ENCODE measurements at regions not wholly inside any gene's neighbourhood (a gene's known extent, or its start where the extent isn't known, plus 50 kb on each side); places are given as distances from the start of the nearest gene placed in this dataset.

GRCh38 chr4:17134565-17134964 lies 236.1 kb upstream of the LDB2 start:
- no peak overlapping the region for H3K27ac ChIP-seq
- intact Hi-C loops (cut with DNase I; ENCODE audit: low total_unique reads) = no loop called here
- no peak overlapping the region for H3K4me3 ChIP-seq
- no peak for DNase-seq
- TF ChIP-seq, protein P1, sequence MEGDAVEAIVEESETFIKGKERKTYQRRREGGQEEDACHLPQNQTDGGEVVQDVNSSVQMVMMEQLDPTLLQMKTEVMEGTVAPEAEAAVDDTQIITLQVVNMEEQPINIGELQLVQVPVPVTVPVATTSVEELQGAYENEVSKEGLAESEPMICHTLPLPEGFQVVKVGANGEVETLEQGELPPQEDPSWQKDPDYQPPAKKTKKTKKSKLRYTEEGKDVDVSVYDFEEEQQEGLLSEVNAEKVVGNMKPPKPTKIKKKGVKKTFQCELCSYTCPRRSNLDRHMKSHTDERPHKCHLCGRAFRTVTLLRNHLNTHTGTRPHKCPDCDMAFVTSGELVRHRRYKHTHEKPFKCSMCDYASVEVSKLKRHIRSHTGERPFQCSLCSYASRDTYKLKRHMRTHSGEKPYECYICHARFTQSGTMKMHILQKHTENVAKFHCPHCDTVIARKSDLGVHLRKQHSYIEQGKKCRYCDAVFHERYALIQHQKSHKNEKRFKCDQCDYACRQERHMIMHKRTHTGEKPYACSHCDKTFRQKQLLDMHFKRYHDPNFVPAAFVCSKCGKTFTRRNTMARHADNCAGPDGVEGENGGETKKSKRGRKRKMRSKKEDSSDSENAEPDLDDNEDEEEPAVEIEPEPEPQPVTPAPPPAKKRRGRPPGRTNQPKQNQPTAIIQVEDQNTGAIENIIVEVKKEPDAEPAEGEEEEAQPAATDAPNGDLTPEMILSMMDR (IDR thresholded peaks at IDR 0.05) = no peak
- H3K4me1 ChIP-seq = no peaks in the 10 kb centered on the region
- H3K36me3 ChIP-seq = no peaks in the 10 kb centered on the region
- H3K9me3 ChIP-seq = peaks cover 0 to 9% (median 7%) of the 10 kb centered on the region in 3 donors
- no peaks in the 10 kb centered on the region for H3K27me3 ChIP-seq

DNA sequence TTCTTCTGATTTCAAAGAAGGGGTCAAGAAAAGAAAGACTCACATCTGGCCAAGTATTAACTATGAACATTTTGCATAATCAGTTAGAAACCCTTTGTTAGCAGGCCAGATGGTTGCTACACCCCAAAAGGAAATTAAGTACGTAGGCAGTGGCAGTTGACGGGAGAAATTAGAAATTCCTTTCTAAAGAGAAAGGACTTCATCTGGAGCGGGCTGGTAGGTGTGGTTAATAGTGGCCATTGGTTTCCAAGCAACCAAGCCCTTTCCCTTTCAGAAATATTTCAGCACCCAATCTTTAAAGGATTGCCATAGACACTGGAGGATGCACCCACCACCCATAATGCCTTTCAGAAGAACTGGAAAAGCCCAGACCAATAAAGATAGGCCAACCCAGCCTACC lies 235.7 kb upstream of the LDB2 start:
- Histone ChIP-seq H3K9me3 (peaks cover 0 to 9% (median 2%) of the 10 kb centered on the region in 3 donors), H3K4me3 (no peak overlapping the region)

GRCh38 chr4:17132226-17132625 lies 233.8 kb upstream of the LDB2 start:
- intact Hi-C loops (cut with DNase I; ENCODE audit: low total_unique reads) = no loop called here
- Histone ChIP-seq H3K27ac (no peak overlapping the region), H3K9me3 (no peaks in the 10 kb centered on the region), H3K36me3 (no peaks in the 10 kb centered on the region), H3K27me3 (no peaks in the 10 kb centered on the region), H3K4me1 (no peaks in the 10 kb centered on the region), H3K4me3 (no peak overlapping the region)
- TF ChIP-seq, protein P1 (IDR thresholded peaks at IDR 0.05) = no peak
- no peak for DNase-seq

More for the DNA sequence above, 235.7 kb upstream of the LDB2 start:
- Histone ChIP-seq H3K36me3 (no peaks in the 10 kb centered on the region), H3K27ac (no peak overlapping the region), H3K4me1 (no peaks in the 10 kb centered on the region), H3K27me3 (no peaks in the 10 kb centered on the region)
- DNase-seq = no peak
- intact Hi-C loops (cut with DNase I; ENCODE audit: low total_unique reads) = no loop called here
- TF ChIP-seq, protein P1 (IDR thresholded peaks at IDR 0.05) = no peak

- Histone ChIP-seq H3K9me3 (no peaks in the 10 kb centered on the region), H3K4me1 (no peaks in the 10 kb centered on the region), H3K27ac (no peak overlapping the region), H3K27me3 (no peaks in the 10 kb centered on the region), H3K4me3 (no peak overlapping the region), H3K36me3 (no peaks in the 10 kb centered on the region)
- no peak for DNase-seq
- intact Hi-C loops (cut with DNase I; ENCODE audit: low total_unique reads) = no loop called here
- TF ChIP-seq, protein P1 (IDR thresholded peaks at IDR 0.05) = no peak
Measured at GRCh38 chr4:17128268-17128667, 229.8 kb upstream of the LDB2 start.

DNA sequence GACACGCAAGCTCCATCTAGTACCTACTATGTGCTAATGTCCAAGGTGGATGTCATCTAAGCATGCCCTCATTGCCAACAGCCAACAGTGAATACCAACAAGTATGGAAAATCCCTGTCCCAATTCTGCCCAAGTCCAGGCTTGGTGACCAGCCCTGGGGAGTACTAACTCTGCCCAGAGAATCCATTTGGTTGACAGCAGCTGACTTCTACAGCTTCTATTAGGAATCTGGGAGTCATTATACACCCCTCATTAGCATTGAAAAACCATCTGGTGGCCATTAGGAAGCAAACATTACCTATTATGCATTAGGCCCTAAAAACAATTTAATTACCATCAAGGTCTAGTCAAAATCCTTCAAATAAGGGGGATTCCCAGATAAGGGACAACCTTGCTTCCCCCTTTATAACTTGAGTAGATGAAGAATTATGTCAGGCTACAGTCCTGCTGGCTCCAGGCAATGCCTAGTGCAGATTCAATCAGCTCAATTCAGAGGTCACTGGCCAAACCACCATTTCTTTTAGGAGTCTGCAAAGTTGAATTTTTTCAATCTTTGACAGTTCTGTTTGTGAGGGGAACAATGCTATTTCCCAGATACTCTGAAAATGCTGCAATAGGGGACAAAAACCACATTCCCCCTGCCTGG lies 228.0 kb upstream of the LDB2 start:
- no peak overlapping the region for H3K4me3 ChIP-seq
- no peak for DNase-seq
- H3K27ac ChIP-seq = no peak overlapping the region
- TF ChIP-seq, protein P1 (IDR thresholded peaks at IDR 0.05) = no peak
- intact Hi-C loops (cut with DNase I; ENCODE audit: low total_unique reads) = no loop called here
- no peaks in the 10 kb centered on the region for H3K27me3 ChIP-seq
- H3K36me3 ChIP-seq = no peaks in the 10 kb centered on the region
- no peaks in the 10 kb centered on the region for H3K9me3 ChIP-seq
- no peaks in the 10 kb centered on the region for H3K4me1 ChIP-seq

- H3K4me1 ChIP-seq = no peaks in the 10 kb centered on the region
- intact Hi-C loops (cut with DNase I; ENCODE audit: low total_unique reads) = no loop called here
- H3K9me3 ChIP-seq = no peaks in the 10 kb centered on the region
- TF ChIP-seq, protein P1 (IDR thresholded peaks at IDR 0.05) = no peak
- H3K36me3 ChIP-seq = no peaks in the 10 kb centered on the region
- no peak for DNase-seq
- no peaks in the 10 kb centered on the region for H3K27me3 ChIP-seq
- no peak overlapping the region for H3K27ac ChIP-seq
- H3K4me3 ChIP-seq = no peak overlapping the region
Measured at GRCh38 chr4:17124767-17125166, 226.3 kb upstream of the LDB2 start.

Measured in tibial artery (tissue), 4 donors.